DOHH2 (cell line): ENCODE measurements at regions not wholly inside any gene's neighbourhood (a gene's known extent, or its start where the extent isn't known, plus 50 kb on each side); places are given as distances from the start of the nearest gene placed in this dataset.

Experiments
- CTCF ChIP-seq: fragments of 200-600 bp; sonication (generic); IDR thresholded peaks from one replicate; pipeline ENCODE4 v1.5.1; 2014; ENCODE audit warnings: antibody characterized with exemption, mild to moderate bottlenecking, low read depth, low read length; ENCODE audit not compliant: poor library complexity, severe bottlenecking
- EZH2phosphoT487 ChIP-seq: fragments of 200-600 bp; sonication (generic); IDR thresholded peaks from 2 replicates; pipeline ENCODE4 v1.6.1; 2017; ENCODE audit warnings: borderline replicate concordance, mild to moderate bottlenecking, antibody characterized with exemption, low read length, moderate library complexity, mixed read lengths

GRCh38 chr6:142612956-142613355 is 311.1 kb downstream of the ADGRG6 start:
- TF ChIP-seq CTCF = no peak
- no peak for TF ChIP-seq EZH2phosphoT487
